GM12865 (cell line): ENCODE measurements at regions not wholly inside any gene's neighbourhood (a gene's known extent, or its start where the extent isn't known, plus 50 kb on each side); places are given as distances from the start of the nearest gene placed in this dataset.
A peak's percentile ranks its signal among the peaks of the same experiment; 100 is the strongest.

Source experiments
- DNase-seq: peaks from one replicate; pipeline ENCODE4 v3.0.0; 2010; ENCODE audit warnings: low read depth
- H3K4me3 ChIP-seq: 2 replicates; pipeline ENCODE4 v1.5.1; 2011; ENCODE audit warnings: mild to moderate bottlenecking, low read depth, low read length, control low read depth
- TF ChIP-seq, protein P1 (sequence below): IDR thresholded peaks from 2 replicates; pipeline ENCODE4 v1.5.1; 2011; ENCODE audit warnings: low read length, control low read depth, low read depth, inconsistent platforms; ENCODE audit not compliant: insufficient read depth; ENCODE audit errors: missing control alignments

DNA sequence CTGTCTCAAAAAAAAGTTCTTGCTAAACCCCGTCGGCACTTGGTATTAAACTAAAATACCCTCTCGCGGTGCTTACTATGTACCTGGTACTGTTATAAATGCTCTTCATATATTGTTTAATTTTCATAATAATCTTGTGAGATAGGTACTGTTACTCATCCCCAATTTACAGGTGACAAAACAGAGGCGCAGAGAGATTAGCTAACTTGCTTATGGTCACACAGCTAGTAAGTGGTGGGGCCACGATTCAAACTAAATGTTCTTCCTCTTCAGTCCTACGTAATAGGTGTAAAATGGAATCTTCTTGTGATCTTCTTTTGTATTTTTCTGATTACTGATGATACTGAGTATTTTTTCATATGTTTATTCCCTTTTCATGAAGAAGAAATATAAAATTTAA lies 51.3 kb downstream of the TET3 start:
- TF ChIP-seq, protein P1, sequence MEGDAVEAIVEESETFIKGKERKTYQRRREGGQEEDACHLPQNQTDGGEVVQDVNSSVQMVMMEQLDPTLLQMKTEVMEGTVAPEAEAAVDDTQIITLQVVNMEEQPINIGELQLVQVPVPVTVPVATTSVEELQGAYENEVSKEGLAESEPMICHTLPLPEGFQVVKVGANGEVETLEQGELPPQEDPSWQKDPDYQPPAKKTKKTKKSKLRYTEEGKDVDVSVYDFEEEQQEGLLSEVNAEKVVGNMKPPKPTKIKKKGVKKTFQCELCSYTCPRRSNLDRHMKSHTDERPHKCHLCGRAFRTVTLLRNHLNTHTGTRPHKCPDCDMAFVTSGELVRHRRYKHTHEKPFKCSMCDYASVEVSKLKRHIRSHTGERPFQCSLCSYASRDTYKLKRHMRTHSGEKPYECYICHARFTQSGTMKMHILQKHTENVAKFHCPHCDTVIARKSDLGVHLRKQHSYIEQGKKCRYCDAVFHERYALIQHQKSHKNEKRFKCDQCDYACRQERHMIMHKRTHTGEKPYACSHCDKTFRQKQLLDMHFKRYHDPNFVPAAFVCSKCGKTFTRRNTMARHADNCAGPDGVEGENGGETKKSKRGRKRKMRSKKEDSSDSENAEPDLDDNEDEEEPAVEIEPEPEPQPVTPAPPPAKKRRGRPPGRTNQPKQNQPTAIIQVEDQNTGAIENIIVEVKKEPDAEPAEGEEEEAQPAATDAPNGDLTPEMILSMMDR: no peak
- H3K4me3 ChIP-seq: no peak overlapping the region
- DNase-seq: no peak

DNA sequence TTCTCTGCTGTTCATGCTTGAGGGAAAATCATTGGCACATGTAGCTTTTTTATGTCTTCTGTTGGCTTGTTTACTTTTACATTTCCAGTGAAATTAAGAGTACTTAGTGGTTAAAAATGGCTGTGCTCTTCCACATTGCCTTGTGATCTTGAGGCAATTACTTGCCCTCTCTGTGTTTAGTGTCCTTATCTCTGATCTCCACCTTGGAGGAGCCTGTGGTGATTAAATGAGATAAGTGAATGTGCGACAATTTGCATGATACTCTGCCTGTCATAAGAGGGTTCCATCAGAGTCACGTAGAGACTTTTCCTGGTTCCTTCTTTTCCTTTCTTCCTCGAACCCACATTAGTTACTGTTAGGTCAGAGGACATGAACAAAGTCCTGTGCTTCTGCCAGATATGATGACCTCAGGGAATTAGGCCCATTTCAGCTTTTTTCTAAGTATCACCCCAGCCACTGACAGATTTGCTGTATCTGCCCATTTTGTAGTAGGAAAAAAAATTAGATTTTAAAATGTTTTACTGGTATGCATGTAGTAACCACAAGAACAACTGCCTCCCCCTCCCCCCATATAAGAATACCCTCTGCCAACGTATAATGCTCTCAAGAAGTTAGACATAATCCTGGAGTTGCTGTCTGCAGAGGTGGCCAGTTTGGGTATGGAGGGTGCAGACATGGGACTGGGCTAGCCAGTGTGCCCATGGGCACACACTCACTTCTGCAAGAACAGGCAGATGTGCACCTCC lies 51.9 kb downstream of the TET3 start:
- H3K4me3 ChIP-seq: no peak overlapping the region; the same call in 1 of the 2 replicates
- TF ChIP-seq, protein P1: no peak
- DNase-seq: no peak

DNA sequence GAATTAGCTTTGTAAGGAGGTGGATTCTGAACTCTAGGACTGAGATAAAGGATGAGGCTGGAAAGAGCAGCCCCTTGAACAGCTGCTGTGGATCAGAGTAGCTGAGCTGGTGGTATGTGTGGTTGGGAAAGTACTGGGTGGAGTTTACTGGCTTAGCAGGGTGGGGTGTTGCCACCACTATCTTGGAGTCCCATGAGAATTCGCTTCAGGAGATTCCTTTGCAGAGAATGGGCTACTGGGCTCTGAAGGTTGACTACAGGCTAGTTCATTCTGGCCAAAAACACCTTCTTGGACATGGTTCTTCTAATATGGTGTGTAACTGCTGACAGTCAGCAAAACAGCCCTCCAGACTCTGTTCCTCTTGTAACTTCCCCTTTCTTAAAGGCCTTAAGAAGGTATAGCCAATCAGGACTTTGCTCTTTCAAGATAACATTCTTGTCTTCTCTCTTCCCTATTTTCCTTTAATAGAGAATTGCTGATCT lies 52.7 kb downstream of the TET3 start:
- TF ChIP-seq, protein P1: no peak
- DNase-seq: peak; percentile 68
- H3K4me3 ChIP-seq: no peak overlapping the region; the same call in 1 of the 2 replicates

DNA sequence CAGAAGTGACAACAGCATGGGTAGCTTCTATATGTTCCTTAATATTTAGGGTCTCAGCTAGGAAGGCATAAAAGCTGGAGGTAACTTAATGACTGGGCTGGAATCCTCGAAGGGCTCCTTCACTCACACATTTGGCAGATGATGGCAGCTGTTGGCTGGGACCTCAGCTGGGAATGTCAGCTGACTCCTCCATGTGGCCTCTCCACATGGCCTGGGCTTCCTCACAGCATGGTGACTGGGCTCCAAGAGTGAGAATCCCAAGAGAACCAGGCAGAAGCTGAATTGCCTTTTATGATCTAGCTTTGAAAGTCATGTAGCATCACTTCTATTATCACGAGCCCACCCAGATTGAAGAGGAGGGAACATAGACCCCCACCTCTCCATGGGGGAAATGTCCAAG lies 54.9 kb downstream of the TET3 start:
- H3K4me3 ChIP-seq: no peak overlapping the region
- TF ChIP-seq, protein P1: no peak
- no peak for DNase-seq

DNA sequence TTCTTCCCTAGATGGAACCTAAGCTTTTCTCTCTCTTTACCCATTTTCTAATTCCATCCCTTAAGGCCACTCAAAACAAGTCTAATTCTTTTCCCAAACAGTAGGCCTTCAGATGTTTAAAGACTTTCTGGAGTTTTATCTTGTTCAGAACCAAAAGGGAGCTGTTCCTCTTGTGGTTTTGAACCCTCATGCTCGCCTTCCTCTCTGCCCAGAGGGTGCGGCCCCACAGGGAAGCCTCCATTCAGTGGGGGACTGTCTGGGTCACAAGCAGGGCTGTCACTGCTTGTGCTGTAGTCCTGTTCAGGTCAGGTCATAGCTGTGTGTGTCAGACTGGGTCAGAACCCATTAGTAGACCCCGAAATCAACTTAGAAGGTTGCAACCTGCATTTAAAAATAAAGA lies 56.5 kb downstream of the TET3 start:
- TF ChIP-seq, protein P1: no peak
- no peak for DNase-seq
- no peak overlapping the region for H3K4me3 ChIP-seq

DNA sequence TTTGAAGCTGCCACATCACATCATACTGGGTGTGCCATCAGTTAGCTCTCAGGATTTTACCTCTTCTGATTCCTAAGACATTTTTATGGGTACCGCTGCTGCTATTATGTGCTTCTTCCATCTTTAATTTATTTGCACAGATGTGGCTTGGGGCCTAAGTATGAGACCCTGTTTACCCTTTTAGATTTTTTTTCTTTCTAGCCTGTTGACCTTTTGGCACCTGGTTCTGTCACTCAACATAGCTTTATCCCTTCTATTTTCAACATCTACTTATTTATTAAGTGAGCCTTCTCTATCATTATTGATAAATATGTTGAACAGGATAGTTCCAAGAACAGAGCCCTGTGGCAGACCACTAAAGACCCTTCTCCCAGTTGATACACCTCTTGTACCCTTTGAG lies 57.0 kb downstream of the TET3 start:
- TF ChIP-seq, protein P1: no peak
- no peak for DNase-seq
- H3K4me3 ChIP-seq: no peak overlapping the region

DNA sequence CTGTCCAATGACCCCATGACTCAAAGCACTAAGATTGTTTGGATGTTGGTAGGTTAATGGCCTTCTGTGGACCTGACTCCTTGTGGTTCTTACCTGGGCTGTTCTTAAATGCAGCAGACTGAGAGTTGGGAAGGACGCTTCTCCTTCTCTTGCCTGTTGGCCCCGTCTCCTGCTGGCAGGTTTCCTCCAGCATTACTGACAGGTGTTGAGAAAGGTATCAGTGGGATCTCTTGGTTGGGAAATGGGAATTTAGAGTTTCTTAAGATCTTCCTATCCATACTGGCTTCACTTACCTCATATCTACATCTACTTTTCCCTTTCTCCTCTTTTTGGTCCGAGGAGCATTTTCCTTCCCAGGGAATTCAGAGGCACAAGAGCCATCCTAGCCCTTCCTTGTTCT lies 57.9 kb downstream of the TET3 start:
- TF ChIP-seq, protein P1: no peak
- no peak for DNase-seq
- no peak overlapping the region for H3K4me3 ChIP-seq
